HG02938 (cell line): ENCODE measurements at regions not wholly inside any gene's neighbourhood (a gene's known extent, or its start where the extent isn't known, plus 50 kb on each side); places are given as distances from the start of the nearest gene placed in this dataset.
"Not testable (repeated sequence)": the region's sequence is repeated elsewhere in the genome, so short reads cannot be mapped to it uniquely, and the experiment has no call there.

Source experiments
- ATAC-seq: cut with Tn5 transposase; IDR thresholded peaks from one replicate; pipeline ENCODE4 v1.9.1; 2021; ENCODE audit warnings: mild to moderate bottlenecking, moderate library complexity; ENCODE audit not compliant: unreplicated experiment

- no peak for ATAC-seq
Observed at GRCh38 chr3:177687291-177687690, 490.0 kb upstream of the TBL1XR1 start.

GRCh38 chr3:177688152-177688551 is 490.9 kb upstream of the TBL1XR1 start:
- ATAC-seq: no peak

GRCh38 chr3:177689077-177689476 is 491.8 kb upstream of the TBL1XR1 start:
- no peak for ATAC-seq

- no peak for ATAC-seq
Observed at GRCh38 chr3:177689869-177690268, 492.6 kb upstream of the TBL1XR1 start.

- ATAC-seq: no peak
Observed at GRCh38 chr3:177690306-177690705, 493.0 kb upstream of the TBL1XR1 start.

GRCh38 chr3:177692304-177692975 is 495.2 kb upstream of the TBL1XR1 start:
- ATAC-seq: no peak

GRCh38 chr3:177693616-177694264 is 496.5 kb upstream of the TBL1XR1 start:
- ATAC-seq: no peak

- ATAC-seq: no peak
Observed at GRCh38 chr3:177694316-177694715, 497.0 kb upstream of the TBL1XR1 start.

- ATAC-seq: no peak
Observed at GRCh38 chr3:177694951-177695350, 497.7 kb upstream of the TBL1XR1 start.

- ATAC-seq: no peak
Observed at GRCh38 chr3:177700117-177700516, 502.8 kb upstream of the TBL1XR1 start.

GRCh38 chr3:177703788-177704187 is 506.5 kb upstream of the TBL1XR1 start:
- peak; percentile 45 for ATAC-seq

GRCh38 chr3:177705976-177706823 is 508.9 kb upstream of the TBL1XR1 start:
- ATAC-seq: no peak

- not testable (repeated sequence) for ATAC-seq
Observed at GRCh38 chr3:177709470-177709869, 512.2 kb upstream of the TBL1XR1 start.

GRCh38 chr3:177710506-177710905 is 513.2 kb upstream of the TBL1XR1 start:
- ATAC-seq: no peak

- no peak for ATAC-seq
Observed at GRCh38 chr3:177711637-177712036, 514.4 kb upstream of the TBL1XR1 start.

GRCh38 chr3:177713928-177714900 is 516.9 kb upstream of the TBL1XR1 start:
- ATAC-seq: no peak

GRCh38 chr3:177714945-177715344 is 517.7 kb upstream of the TBL1XR1 start:
- no peak for ATAC-seq

GRCh38 chr3:177715980-177716379 is 518.7 kb upstream of the TBL1XR1 start:
- ATAC-seq: no peak

- ATAC-seq: not testable (repeated sequence)
Observed at GRCh38 chr3:177720927-177721326, 523.6 kb upstream of the TBL1XR1 start.
